ENCODE measurements at regions not wholly inside any gene's neighbourhood (a gene's known extent, or its start where the extent isn't known, plus 50 kb on each side); places are given as distances from the start of the nearest gene placed in this dataset.
"Not testable (repeated sequence)": the region's sequence is repeated elsewhere in the genome, so short reads cannot be mapped to it uniquely, and the experiment has no call there.

DNA sequence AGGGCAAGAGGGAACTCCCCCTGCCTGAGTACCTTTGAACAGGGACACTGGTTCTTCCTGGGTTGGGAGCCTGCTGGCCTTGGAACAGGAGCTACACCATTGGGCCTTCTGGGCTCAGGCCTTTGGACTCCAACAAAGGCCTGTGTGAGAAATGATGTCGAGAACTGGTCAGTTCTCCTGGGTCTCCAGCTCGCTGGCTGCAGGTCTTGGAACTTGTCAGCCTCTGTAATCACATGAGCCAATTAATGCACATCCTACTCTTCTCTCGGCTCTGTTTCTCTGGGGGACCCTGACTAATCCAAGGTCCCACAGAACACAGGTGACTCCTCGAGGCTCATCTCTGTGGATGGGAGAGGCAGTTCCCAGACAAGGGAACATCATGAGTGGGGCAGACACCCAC is 104.7 kb upstream of the PLGLB2 start:
- not testable (repeated sequence) for TF ChIP-seq OSR1 (CRISPR knock-in tag; IDR thresholded peaks at IDR 0.05); ZNF565 (CRISPR knock-in tag; conservative IDR thresholded peaks at IDR 0.05; ENCODE audit: low read depth); PATZ1 (CRISPR knock-in tag; IDR thresholded peaks at IDR 0.05; ENCODE audit: borderline replicate concordance); ZNF70 (CRISPR knock-in tag; IDR thresholded peaks at IDR 0.05); CSDC2 (CRISPR knock-in tag; IDR thresholded peaks at IDR 0.05); ZNF8 (CRISPR knock-in tag; IDR thresholded peaks at IDR 0.05); BACH2 (CRISPR knock-in tag; IDR thresholded peaks at IDR 0.05; ENCODE audit: borderline replicate concordance); ISL1 (CRISPR knock-in tag; IDR thresholded peaks at IDR 0.05); ZFP30 (CRISPR knock-in tag; IDR thresholded peaks at IDR 0.05); GLIS3 (CRISPR knock-in tag; IDR thresholded peaks at IDR 0.05); PPARA (CRISPR knock-in tag; IDR thresholded peaks at IDR 0.05; ENCODE audit: borderline replicate concordance)
- TF ChIP-seq, protein P1, sequence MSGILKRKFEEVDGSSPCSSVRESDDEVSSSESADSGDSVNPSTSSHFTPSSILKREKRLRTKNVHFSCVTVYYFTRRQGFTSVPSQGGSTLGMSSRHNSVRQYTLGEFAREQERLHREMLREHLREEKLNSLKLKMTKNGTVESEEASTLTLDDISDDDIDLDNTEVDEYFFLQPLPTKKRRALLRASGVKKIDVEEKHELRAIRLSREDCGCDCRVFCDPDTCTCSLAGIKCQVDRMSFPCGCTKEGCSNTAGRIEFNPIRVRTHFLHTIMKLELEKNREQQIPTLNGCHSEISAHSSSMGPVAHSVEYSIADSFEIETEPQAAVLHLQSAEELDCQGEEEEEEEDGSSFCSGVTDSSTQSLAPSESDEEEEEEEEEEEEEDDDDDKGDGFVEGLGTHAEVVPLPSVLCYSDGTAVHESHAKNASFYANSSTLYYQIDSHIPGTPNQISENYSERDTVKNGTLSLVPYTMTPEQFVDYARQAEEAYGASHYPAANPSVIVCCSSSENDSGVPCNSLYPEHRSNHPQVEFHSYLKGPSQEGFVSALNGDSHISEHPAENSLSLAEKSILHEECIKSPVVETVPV (CRISPR knock-in tag; IDR thresholded peaks at IDR 0.05): not testable (repeated sequence)
- TF ChIP-seq, protein P2, sequence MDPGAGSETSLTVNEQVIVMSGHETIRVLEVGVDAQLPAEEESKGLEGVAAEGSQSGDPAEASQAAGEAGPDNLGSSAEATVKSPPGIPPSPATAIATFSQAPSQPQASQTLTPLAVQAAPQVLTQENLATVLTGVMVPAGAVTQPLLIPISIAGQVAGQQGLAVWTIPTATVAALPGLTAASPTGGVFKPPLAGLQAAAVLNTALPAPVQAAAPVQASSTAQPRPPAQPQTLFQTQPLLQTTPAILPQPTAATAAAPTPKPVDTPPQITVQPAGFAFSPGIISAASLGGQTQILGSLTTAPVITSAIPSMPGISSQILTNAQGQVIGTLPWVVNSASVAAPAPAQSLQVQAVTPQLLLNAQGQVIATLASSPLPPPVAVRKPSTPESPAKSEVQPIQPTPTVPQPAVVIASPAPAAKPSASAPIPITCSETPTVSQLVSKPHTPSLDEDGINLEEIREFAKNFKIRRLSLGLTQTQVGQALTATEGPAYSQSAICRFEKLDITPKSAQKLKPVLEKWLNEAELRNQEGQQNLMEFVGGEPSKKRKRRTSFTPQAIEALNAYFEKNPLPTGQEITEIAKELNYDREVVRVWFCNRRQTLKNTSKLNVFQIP (CRISPR knock-in tag; IDR thresholded peaks at IDR 0.05; ENCODE audit: borderline replicate concordance, low read depth): not testable (repeated sequence)

Measured in SK-N-SH treated with all-trans-retinoic acid at 6 μM for 48 hours (cell line).